IgD-negative memory B cell (primary cell): ENCODE measurements at regions not wholly inside any gene's neighbourhood (a gene's known extent, or its start where the extent isn't known, plus 50 kb on each side); places are given as distances from the start of the nearest gene placed in this dataset.
A peak's percentile ranks its signal among the peaks of the same experiment; 100 is the strongest.
"Not testable (repeated sequence)": the region's sequence is repeated elsewhere in the genome, so short reads cannot be mapped to it uniquely, and the experiment has no call there.

Experiments
- H3K27ac Mint-ChIP-seq, 3 donors: one replicate each; pipeline ENCODE4 v1.8.0; 2020 to 2022; ENCODE audit warnings: mild to moderate bottlenecking in 3 of 3, mixed read lengths in 3 of 3, moderate library complexity in 1 of 3
- H3K27me3 Mint-ChIP-seq: one replicate; pipeline ENCODE4 v1.8.0; 2021; ENCODE audit warnings: mixed read lengths
- H3K36me3 Mint-ChIP-seq: one replicate; pipeline ENCODE4 v1.8.0; 2020; ENCODE audit warnings: mild to moderate bottlenecking, mixed read lengths
- H3K4me1 Mint-ChIP-seq, 3 donors: one replicate each; pipeline ENCODE4 v1.8.0; 2020 to 2022; ENCODE audit warnings: mixed read lengths in 3 of 3, mild to moderate bottlenecking in 1 of 3
- H3K4me3 Mint-ChIP-seq, 4 donors: one replicate each; pipeline ENCODE4 v1.8.0; 2020 to 2022; ENCODE audit warnings: mild to moderate bottlenecking in 4 of 4, mixed read lengths in 4 of 4, moderate library complexity in 3 of 4
- H3K9me3 Mint-ChIP-seq, 3 donors: one replicate each; pipeline ENCODE4 v1.8.0; 2020 to 2021; ENCODE audit warnings: mixed read lengths in 3 of 3, mild to moderate bottlenecking in 1 of 3

- no peak overlapping the region for H3K27ac Mint-ChIP-seq
- peaks cover 0 to 5% (median 1%) of the 10 kb centered on the region in 3 donors for H3K4me1 Mint-ChIP-seq
- no peaks in the 10 kb centered on the region for H3K36me3 Mint-ChIP-seq
- H3K27me3 Mint-ChIP-seq, result peaks cover 12% of the 10 kb centered on the region
- H3K4me3 Mint-ChIP-seq, result no peak overlapping the region
- H3K9me3 Mint-ChIP-seq, result peaks cover 2 to 5% (median 4%) of the 10 kb centered on the region in 3 donors
Measured at GRCh38 chr3:56931836-56932235, 128.6 kb upstream of the SPATA12 start.

- peaks cover 0 to 5% (median 1%) of the 10 kb centered on the region in 3 donors for H3K4me1 Mint-ChIP-seq
Measured at GRCh38 chr3:56930706-56931105, 129.0 kb upstream of the ARHGEF3 start.

GRCh38 chr3:56929809-56930615, 128.3 kb upstream of the ARHGEF3 start:
- Mint-ChIP-seq H3K4me1 (peaks cover 0 to 5% (median 1%) of the 10 kb centered on the region in 3 donors), H3K4me3 (no peak overlapping the region), H3K9me3 (peaks cover 2 to 5% (median 4%) of the 10 kb centered on the region in 3 donors), H3K27ac (no peak overlapping the region), H3K36me3 (no peaks in the 10 kb centered on the region), H3K27me3 (peaks cover 6% of the 10 kb centered on the region)

More at GRCh38 chr3:56930706-56931105, 129.0 kb upstream of the ARHGEF3 start:
- no peak overlapping the region for H3K27ac Mint-ChIP-seq
- H3K27me3 Mint-ChIP-seq, result peaks cover 10% of the 10 kb centered on the region
- H3K9me3 Mint-ChIP-seq, result peaks cover 2 to 5% (median 4%) of the 10 kb centered on the region in 3 donors
- H3K4me3 Mint-ChIP-seq, result no peak overlapping the region
- no peaks in the 10 kb centered on the region for H3K36me3 Mint-ChIP-seq

GRCh38 chr3:56928379-56929068, 126.8 kb upstream of the ARHGEF3 start:
- no peak overlapping the region for H3K4me3 Mint-ChIP-seq
- no peak overlapping the region for H3K27ac Mint-ChIP-seq
- no peaks in the 10 kb centered on the region for H3K9me3 Mint-ChIP-seq
- peaks cover 9 to 17% (median 9%) of the 10 kb centered on the region in 3 donors for H3K4me1 Mint-ChIP-seq
- H3K36me3 Mint-ChIP-seq, result no peaks in the 10 kb centered on the region
- H3K27me3 Mint-ChIP-seq, result peaks cover 6% of the 10 kb centered on the region

- Mint-ChIP-seq H3K27me3 (peaks cover 6% of the 10 kb centered on the region), H3K4me3 (no peak overlapping the region), H3K4me1 (peaks cover 12 to 19% (median 12%) of the 10 kb centered on the region in 3 donors), H3K27ac (no peak overlapping the region), H3K36me3 (no peaks in the 10 kb centered on the region), H3K9me3 (no peaks in the 10 kb centered on the region)
Measured at GRCh38 chr3:56927855-56928254, 126.1 kb upstream of the ARHGEF3 start.

GRCh38 chr3:56926947-56927282, 125.2 kb upstream of the ARHGEF3 start:
- Mint-ChIP-seq H3K9me3 (no peaks in the 10 kb centered on the region), H3K4me1 (peaks cover 19 to 28% (median 20%) of the 10 kb centered on the region in 3 donors), H3K27ac (no peak overlapping the region), H3K36me3 (no peaks in the 10 kb centered on the region), H3K27me3 (peaks cover 6% of the 10 kb centered on the region), H3K4me3 (no peak overlapping the region)

- peak overlapping the region in 1 of 4 donors; percentile 28 for H3K4me3 Mint-ChIP-seq
- H3K9me3 Mint-ChIP-seq, result no peaks in the 10 kb centered on the region
- H3K27ac Mint-ChIP-seq, result peak overlapping the region in 1 of 3 donors; percentile 80
- H3K36me3 Mint-ChIP-seq, result no peaks in the 10 kb centered on the region
- H3K27me3 Mint-ChIP-seq, result peaks cover 6% of the 10 kb centered on the region
- peaks cover 24 to 33% (median 24%) of the 10 kb centered on the region in 3 donors for H3K4me1 Mint-ChIP-seq
Measured at GRCh38 chr3:56926243-56926946, 124.6 kb upstream of the ARHGEF3 start.

GRCh38 chr3:56924700-56925099, 123.0 kb upstream of the ARHGEF3 start:
- not testable (repeated sequence) for H3K9me3 Mint-ChIP-seq, H3K27me3 Mint-ChIP-seq, H3K36me3 Mint-ChIP-seq
- Mint-ChIP-seq H3K27ac (peak overlapping the region; percentile 13 to 83 (median 80)), H3K4me1 (peaks cover 24 to 38% (median 27%) of the 10 kb centered on the region in 3 donors), H3K4me3 (peak overlapping the region in 1 of 4 donors; percentile 38)

GRCh38 chr3:56923526-56924224, 121.9 kb upstream of the ARHGEF3 start:
- Mint-ChIP-seq H3K9me3 (no peaks in the 10 kb centered on the region), H3K36me3 (no peaks in the 10 kb centered on the region), H3K27me3 (peaks cover 4% of the 10 kb centered on the region), H3K4me1 (peaks cover 32 to 45% (median 33%) of the 10 kb centered on the region in 3 donors), H3K27ac (peak overlapping the region; percentile 78 to 92 (median 80)), H3K4me3 (peak overlapping the region in 3 of 4 donors; percentile 0 to 63 (median 55))

- Mint-ChIP-seq H3K4me3 (peak overlapping the region; percentile 38 to 87 (median 64)), H3K27me3 (no peaks in the 10 kb centered on the region), H3K9me3 (no peaks in the 10 kb centered on the region), H3K36me3 (no peaks in the 10 kb centered on the region), H3K4me1 (peaks cover 50 to 59% (median 50%) of the 10 kb centered on the region in 3 donors), H3K27ac (peak overlapping the region; percentile 60 to 93 (median 84))
Measured at GRCh38 chr3:56921573-56922453, 120.1 kb upstream of the ARHGEF3 start.

- Mint-ChIP-seq H3K4me1 (peaks cover 65 to 76% (median 65%) of the 10 kb centered on the region in 3 donors), H3K27ac (peak overlapping the region in 2 of 3 donors; percentile 46 to 92), H3K27me3 (no peaks in the 10 kb centered on the region), H3K4me3 (no peak overlapping the region), H3K36me3 (no peaks in the 10 kb centered on the region), H3K9me3 (no peaks in the 10 kb centered on the region)
Measured at GRCh38 chr3:56919797-56920195, 118.0 kb upstream of the ARHGEF3 start.

- peak overlapping the region; percentile 1 to 98 (median 92) for H3K27ac Mint-ChIP-seq
- H3K9me3 Mint-ChIP-seq, result no peaks in the 10 kb centered on the region
- H3K4me3 Mint-ChIP-seq, result peak overlapping the region in 1 of 4 donors; percentile 84
- no peaks in the 10 kb centered on the region for H3K36me3 Mint-ChIP-seq
- H3K4me1 Mint-ChIP-seq, result peaks cover 68 to 76% (median 69%) of the 10 kb centered on the region in 3 donors
- H3K27me3 Mint-ChIP-seq, result no peaks in the 10 kb centered on the region
Measured at GRCh38 chr3:56919137-56919796, 117.5 kb upstream of the ARHGEF3 start.

- peak overlapping the region; percentile 92 to 98 (median 97) for H3K27ac Mint-ChIP-seq
- no peaks in the 10 kb centered on the region for H3K27me3 Mint-ChIP-seq
- peak overlapping the region; percentile 71 to 92 (median 87) for H3K4me3 Mint-ChIP-seq
- H3K36me3 Mint-ChIP-seq, result no peaks in the 10 kb centered on the region
- peaks cover 58 to 71% (median 61%) of the 10 kb centered on the region in 3 donors for H3K4me1 Mint-ChIP-seq
- H3K9me3 Mint-ChIP-seq, result no peaks in the 10 kb centered on the region
Measured at GRCh38 chr3:56918111-56918568, 116.4 kb upstream of the ARHGEF3 start.
